Epithelial cell of proximal tubule (primary cell): ENCODE measurements at regions not wholly inside any gene's neighbourhood (a gene's known extent, or its start where the extent isn't known, plus 50 kb on each side); places are given as distances from the start of the nearest gene placed in this dataset.

Experiments
- DNase-seq: peaks from one replicate; pipeline ENCODE4 v3.0.0-alpha.2; 2011; ENCODE audit warnings: low read depth
- H3K4me3 ChIP-seq: 2 replicates; pipeline ENCODE4 v1.5.1; 2011; ENCODE audit warnings: low read depth, mild to moderate bottlenecking, low read length
- CTCF ChIP-seq: conservative IDR thresholded peaks from 2 replicates; pipeline ENCODE4 v1.5.1; 2012; ENCODE audit warnings: low read depth, mild to moderate bottlenecking, low read length

GRCh38 chr13:39888865-39889810 lies 233.7 kb downstream of the COG6 start:
- no peak for TF ChIP-seq CTCF
- H3K4me3 ChIP-seq: no peak overlapping the region
- no peak for DNase-seq

- DNase-seq: no peak
- H3K4me3 ChIP-seq: no peak overlapping the region
- no peak for TF ChIP-seq CTCF
Observed at GRCh38 chr13:39890537-39890936, 235.1 kb downstream of the COG6 start.

GRCh38 chr13:39892721-39893685 lies 237.5 kb downstream of the COG6 start:
- DNase-seq: no peak
- no peak for TF ChIP-seq CTCF
- H3K4me3 ChIP-seq: no peak overlapping the region

- TF ChIP-seq CTCF: no peak
- H3K4me3 ChIP-seq: no peak overlapping the region
- no peak for DNase-seq
Observed at GRCh38 chr13:39893808-39894207, 238.3 kb downstream of the COG6 start.

GRCh38 chr13:39894586-39894985 lies 239.1 kb downstream of the COG6 start:
- H3K4me3 ChIP-seq: no peak overlapping the region
- no peak for TF ChIP-seq CTCF
- no peak for DNase-seq

GRCh38 chr13:39895254-39895653 lies 239.8 kb downstream of the COG6 start:
- DNase-seq: no peak
- TF ChIP-seq CTCF: no peak
- no peak overlapping the region for H3K4me3 ChIP-seq
